Panc1 (cell line): ENCODE measurements at regions not wholly inside any gene's neighbourhood (a gene's known extent, or its start where the extent isn't known, plus 50 kb on each side); places are given as distances from the start of the nearest gene placed in this dataset.

Experiments used
- ATAC-seq: fragments of 200-7000 bp; cut with Tn5 transposase; 2 replicates; pipeline ENCODE4 v1.9.1; 2020; ENCODE audit warnings: mild to moderate bottlenecking, moderate library complexity
- BruUV-seq: library from RNA; stranded (reverse); fragments of 400-500 nt; replicated peaks from 2 replicates; lab custom pipeline; 2021; lab: Mats Ljungman, UMichigan
- CTCF ChIA-PET: fragments of 300-600 bp; sonication (Branson Sonifier 250); formaldehyde crosslinking; loops from one replicate; lab custom pipeline; 2022; ENCODE audit warnings: antibody characterized with exemption; lab: Charles Lee
- POLR2A ChIA-PET: fragments of 300-600 bp; sonication (Branson Sonifier 250); formaldehyde crosslinking; loops from one replicate; lab custom pipeline; 2022; ENCODE audit warnings: antibody characterized with exemption; lab: Charles Lee
- DNase-seq: peaks from one replicate; pipeline ENCODE4 v3.0.0-alpha.2; 2010; ENCODE audit warnings: low read depth, low spot score
- H3K27ac ChIP-seq: 2 replicates; pipeline ENCODE4 v1.5.1; 2011; ENCODE audit warnings: mild to moderate bottlenecking, low read length, inconsistent platforms
- H3K27me3 ChIP-seq: fragments of 200-500 bp; sonication (Bioruptor generic); 2 replicates; pipeline ENCODE4 v1.6.0; 2014; ENCODE audit warnings: low read length, inconsistent platforms; ENCODE audit not compliant: control insufficient read depth, insufficient read depth
- H3K36me3 ChIP-seq: fragments of 200-500 bp; sonication (Bioruptor generic); 2 replicates; pipeline ENCODE4 v1.5.1; 2014; ENCODE audit warnings: inconsistent platforms, mild to moderate bottlenecking, low read length, moderate library complexity; ENCODE audit not compliant: control insufficient read depth, insufficient read depth
- H3K4me1 ChIP-seq: 2 replicates; pipeline ENCODE4 v1.5.1; 2011; ENCODE audit warnings: inconsistent platforms, mild to moderate bottlenecking, low read length, moderate library complexity; ENCODE audit not compliant: control insufficient read depth, insufficient read depth
- H3K4me3 ChIP-seq, 2 experiments: 2 replicates each; pipeline ENCODE4 v1.5.1; 2011 to 2012; ENCODE audit warnings: low read depth in 2 of 2, low read length in 2 of 2, mild to moderate bottlenecking in 2 of 2, inconsistent platforms in 1 of 2, moderate library complexity in 1 of 2
- H3K9me3 ChIP-seq: fragments of 200-500 bp; sonication (Bioruptor generic); 2 replicates; pipeline ENCODE4 v1.5.1; 2014; ENCODE audit warnings: low read depth, mild to moderate bottlenecking, inconsistent platforms, low read length, moderate library complexity; ENCODE audit not compliant: control insufficient read depth, insufficient read depth
- CTCF ChIP-seq: fragments of 450-650 bp; IDR thresholded peaks from 2 replicates; pipeline ENCODE4 v1.5.1; 2017; ENCODE audit warnings: mild to moderate bottlenecking
- POLR2AphosphoS5 ChIP-seq: IDR thresholded peaks from 2 replicates; pipeline ENCODE4 v1.6.1; 2012; ENCODE audit warnings: mild to moderate bottlenecking, low read depth, low read length, moderate library complexity
- REST ChIP-seq, 2 experiments: IDR thresholded peaks; 2 replicates each; pipeline ENCODE4 v1.6.1; 2011 to 2012; ENCODE audit warnings: low read depth in 2 of 2, control low read depth in 1 of 2, low read length in 1 of 2, mild to moderate bottlenecking in 1 of 2, moderate library complexity in 1 of 2; ENCODE audit not compliant: insufficient read depth in 1 of 2
- SIN3A ChIP-seq: IDR thresholded peaks from 2 replicates; pipeline ENCODE4 v1.6.1; 2012; ENCODE audit warnings: low read depth, mild to moderate bottlenecking, low read length, moderate library complexity, borderline replicate concordance; ENCODE audit not compliant: insufficient read depth
- TCF7L2 ChIP-seq: IDR thresholded peaks from 2 replicates; pipeline ENCODE4 v1.6.1; 2011; ENCODE audit warnings: mild to moderate bottlenecking, low read depth, low read length, inconsistent platforms
- in situ Hi-C: cut with HindIII; loops from 2 replicates; pipeline ENCODE4 v1.10.0; 2016; ENCODE audit warnings: low sequenced_read_pairs, low pct_unique_long_range_greater_than_20kb
- intact Hi-C: fragments of 100-400 bp; cut with micrococcal nuclease; formaldehyde crosslinking; loops from one replicate; pipeline ENCODE4 v1.10.0; 2022; ENCODE audit not compliant: unreplicated experiment

- TF ChIP-seq POLR2AphosphoS5 (no peak), TCF7L2 (no peak), SIN3A (no peak), CTCF (no peak), REST (IDR thresholded peaks at IDR 0.05; ENCODE audit: insufficient read depth in 1 of 2, low read depth in 2 of 2, low read length in 1 of 2) (no peak)
- Histone ChIP-seq H3K4me3 (no peak overlapping the region), H3K9me3 (no peaks in the 10 kb centered on the region), H3K27ac (no peak overlapping the region), H3K27me3 (peaks cover 4% of the 10 kb centered on the region; the same call in 1 of the 2 replicates), H3K4me1 (no peaks in the 10 kb centered on the region), H3K36me3 (no peaks in the 10 kb centered on the region)
- in situ Hi-C loops (no loop called here), intact Hi-C loops (no loop called here)
- ChIA-PET POLR2A (no interaction called here), CTCF (no interaction called here)
- DNase-seq (no peak), ATAC-seq (no peak)
- no TSS peak for BruUV-seq
Observed at GRCh38 chr20:48459722-48460395, 367.9 kb downstream of the PREX1 start.

- no peaks in the 10 kb centered on the region for H3K4me1 ChIP-seq
- no TSS peak for BruUV-seq
- CTCF ChIA-PET, result no interaction called here
- no peaks in the 10 kb centered on the region for H3K9me3 ChIP-seq
- intact Hi-C loops, result no loop called here
- in situ Hi-C loops, result no loop called here
- TF ChIP-seq CTCF (no peak), TCF7L2 (no peak), POLR2AphosphoS5 (no peak), SIN3A (no peak), REST (IDR thresholded peaks at IDR 0.05; ENCODE audit: insufficient read depth in 1 of 2, low read depth in 2 of 2, low read length in 1 of 2) (no peak)
- peaks cover 4% of the 10 kb centered on the region; the same call in 1 of the 2 replicates for H3K27me3 ChIP-seq
- ATAC-seq (no peak), DNase-seq (no peak)
- POLR2A ChIA-PET, result no interaction called here
- no peak overlapping the region for H3K27ac ChIP-seq
- H3K4me3 ChIP-seq, result no peak overlapping the region
- H3K36me3 ChIP-seq, result no peaks in the 10 kb centered on the region
Observed at GRCh38 chr20:48458601-48459385, 369.0 kb downstream of the PREX1 start.
